Heart right ventricle (tissue), 16 donors: ENCODE measurements at regions not wholly inside any gene's neighbourhood (a gene's known extent, or its start where the extent isn't known, plus 50 kb on each side); places are given as distances from the start of the nearest gene placed in this dataset.
"Not testable (repeated sequence)": the region's sequence is repeated elsewhere in the genome, so short reads cannot be mapped to it uniquely, and the experiment has no call there.

Source experiments
- ATAC-seq, 8 donors: fragments of 200-7000 bp; cut with Tn5 transposase; one replicate each; pipeline ENCODE4 v1.9.1; 2020; ENCODE audit warnings: mild to moderate bottlenecking in 8 of 8, moderate library complexity in 8 of 8, moderate number of reproducible peaks in 1 of 8
- DNase-seq, 2 donors: peaks; one replicate each; pipeline ENCODE4 v3.0.0-alpha.2; 2020
- H3K27ac ChIP-seq, 10 donors: fragments of 200-600 bp; sonication (generic) in 2 of 10; one replicate each; pipeline versions ENCODE4 v1.5.0 to v1.8.0; 2020 to 2022; ENCODE audit warnings: mild to moderate bottlenecking in 3 of 10
- H3K27me3 ChIP-seq, 7 donors: fragments of 200-600 bp; one replicate each; pipeline ENCODE4 v1.8.0; 2021 to 2022; ENCODE audit warnings: mild to moderate bottlenecking in 2 of 7
- H3K36me3 ChIP-seq, 9 donors: fragments of 200-600 bp; sonication (generic) in 1 of 9; one replicate each; pipeline versions ENCODE4 v1.5.0 to v1.8.0; 2020 to 2022; ENCODE audit warnings: mild to moderate bottlenecking in 2 of 9
- H3K4me1 ChIP-seq, 9 donors: fragments of 200-600 bp; sonication (generic) in 1 of 9; one replicate each; pipeline versions ENCODE4 v1.5.0 to v1.8.0; 2020 to 2022; ENCODE audit warnings: mild to moderate bottlenecking in 4 of 9
- H3K4me3 ChIP-seq, 10 donors: fragments of 200-600 bp; sonication (generic) in 2 of 10; one replicate each; pipeline versions ENCODE4 v1.5.0 to v1.8.0; 2020 to 2022; ENCODE audit warnings: mild to moderate bottlenecking in 7 of 10, moderate library complexity in 2 of 10
- H3K9me3 ChIP-seq, 11 donors: fragments of 200-600 bp in 10 of 11; sonication (generic) in 2 of 11; one replicate each; pipeline versions ENCODE4 v1.5.0 to v1.8.0; 2013 to 2022; ENCODE audit warnings: mild to moderate bottlenecking in 2 of 11, control low read depth in 1 of 11, moderate library complexity in 1 of 11
- WGBS, 2 donors: extraction: QIAGEN DNeasy Blood & Tissue Kit; methylation state at CpG; one replicate each; pipeline ENCODE4 v1.1.7; 2013; ENCODE audit warnings: inconsistent platforms in 1 of 2; 5-methylcytosine and 5-hydroxymethylcytosine counted together
- intact Hi-C, 10 donors: fragments of 100-400 bp; cut with DNase I; formaldehyde crosslinking; loops; one replicate each; pipeline versions ENCODE4 v1.11.1 to v1.14.2; 2022
- TF ChIP-seq, protein P1 (sequence below), 9 donors: fragments of 200-600 bp; sonication (generic) in 2 of 9; IDR thresholded peaks; one replicate each; pipeline versions ENCODE4 v1.5.0 to v1.8.0; 2021 to 2022; ENCODE audit warnings: antibody characterized with exemption in 9 of 9, mild to moderate bottlenecking in 5 of 9, moderate library complexity in 1 of 9
- donor health status: Arrhythmogenic right ventricular cardiomyopathy.
- donor health status: ischemic (EF 13 %, LVEDD 7.1; RV severe dilation, severe dysfunction).
- donor health status: healthy with polysubstance abuse.
- donor health status: DM: no; HTN: yes; CAD: no.
- donor health status: DM: no; HTN: no; CAD: no.
- donor health status: ischemic (EF 25% LVEDD 6.9; RV normal size, moderate dysfunction).
- donor health status: ischemic (EF 25% LVEDD 5.7; RV mildly dilated, moderate dysfunction).
- donor health status: healthy.
- donor health status: DM: yes; HTN: yes; CAD: no.
- donor health status: Ischemic cardiomyopathy.
- donor health status: ischemic (EF 35%, LVEDD 5.7; RV mildly dilated, moderate dysfunction).
- donor health status: nonischemic (EF 11% LVEDD 7.7; RV severe dilation, severe dysfunction).
- donor health status: DM: yes; HTN: yes; CAD: no.
- donor health status: PGD.
- donor health status: ischemic (EF 29% LVEDD 5.4; RV normal size, mild dysfunction).
- donor health status: nonischemic (EF 23%, LVEDD 6.1; RV moderate dilation, normal function).

DNA sequence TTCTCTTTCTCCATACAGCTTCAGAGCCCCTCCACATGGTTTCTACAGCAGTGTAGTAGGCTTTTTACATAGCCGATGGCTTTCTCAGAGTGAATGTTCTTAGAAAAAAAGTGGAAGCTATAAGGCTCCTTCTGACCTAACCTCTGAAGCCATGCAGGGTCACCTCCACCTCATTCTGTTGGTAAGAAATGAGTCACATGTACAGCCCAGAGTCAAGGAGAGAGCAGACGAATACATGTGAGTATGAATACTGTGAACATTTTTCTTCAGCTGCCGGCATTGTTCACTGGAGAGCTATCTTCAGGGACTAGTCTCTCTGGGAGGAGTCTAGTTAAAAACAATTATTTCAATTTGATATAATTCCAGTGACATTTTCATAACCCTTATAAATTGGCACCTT lies 68.2 kb upstream of the THRB start:
- Histone ChIP-seq H3K36me3 (no peaks in the 10 kb centered on the region), H3K9me3 (peaks cover 0 to 8% (median 0%) of the 10 kb centered on the region in 11 donors), H3K27me3 (no peaks in the 10 kb centered on the region), H3K27ac (no peak overlapping the region), H3K4me1 (no peaks in the 10 kb centered on the region), H3K4me3 (no peak overlapping the region)
- ATAC-seq (no peak), DNase-seq (no peak)
- intact Hi-C loops = no loop called here
- TF ChIP-seq, protein P1, sequence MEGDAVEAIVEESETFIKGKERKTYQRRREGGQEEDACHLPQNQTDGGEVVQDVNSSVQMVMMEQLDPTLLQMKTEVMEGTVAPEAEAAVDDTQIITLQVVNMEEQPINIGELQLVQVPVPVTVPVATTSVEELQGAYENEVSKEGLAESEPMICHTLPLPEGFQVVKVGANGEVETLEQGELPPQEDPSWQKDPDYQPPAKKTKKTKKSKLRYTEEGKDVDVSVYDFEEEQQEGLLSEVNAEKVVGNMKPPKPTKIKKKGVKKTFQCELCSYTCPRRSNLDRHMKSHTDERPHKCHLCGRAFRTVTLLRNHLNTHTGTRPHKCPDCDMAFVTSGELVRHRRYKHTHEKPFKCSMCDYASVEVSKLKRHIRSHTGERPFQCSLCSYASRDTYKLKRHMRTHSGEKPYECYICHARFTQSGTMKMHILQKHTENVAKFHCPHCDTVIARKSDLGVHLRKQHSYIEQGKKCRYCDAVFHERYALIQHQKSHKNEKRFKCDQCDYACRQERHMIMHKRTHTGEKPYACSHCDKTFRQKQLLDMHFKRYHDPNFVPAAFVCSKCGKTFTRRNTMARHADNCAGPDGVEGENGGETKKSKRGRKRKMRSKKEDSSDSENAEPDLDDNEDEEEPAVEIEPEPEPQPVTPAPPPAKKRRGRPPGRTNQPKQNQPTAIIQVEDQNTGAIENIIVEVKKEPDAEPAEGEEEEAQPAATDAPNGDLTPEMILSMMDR (IDR thresholded peaks at IDR 0.05) = no peak
- 84 to 90% methylated on average over 3 of the region's 3 CpGs for WGBS, 2 donors

DNA sequence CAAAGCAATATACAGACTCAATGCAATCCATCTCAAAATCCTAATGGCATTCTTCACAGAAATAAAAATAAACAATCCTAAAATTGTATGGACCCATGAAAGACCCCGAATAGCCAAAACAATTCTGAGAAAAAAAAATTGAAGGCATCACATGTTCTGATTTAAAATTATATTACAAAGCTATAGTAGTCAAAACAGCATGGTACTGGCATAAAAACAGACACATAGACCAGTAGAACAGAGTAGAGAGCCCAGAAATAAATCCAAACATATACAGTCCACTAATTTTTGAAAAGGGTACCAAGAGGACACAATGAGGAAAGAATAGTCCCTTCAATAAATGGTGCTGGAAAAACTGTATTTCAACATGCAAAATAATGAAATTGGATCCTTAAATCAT lies 70.4 kb upstream of the THRB start:
- TF ChIP-seq, protein P1 (IDR thresholded peaks at IDR 0.05) = no peak
- no peak overlapping the region for H3K27ac ChIP-seq
- no peaks in the 10 kb centered on the region for H3K36me3 ChIP-seq
- WGBS, 2 donors = 56 to 68% methylated on average over 1 of the region's 1 CpG
- no peak for ATAC-seq
- no peaks in the 10 kb centered on the region for H3K27me3 ChIP-seq
- intact Hi-C loops = no loop called here
- no peak overlapping the region for H3K4me3 ChIP-seq
- no peak for DNase-seq
- H3K9me3 ChIP-seq = peaks cover 0 to 9% (median 0%) of the 10 kb centered on the region in 11 donors
- H3K4me1 ChIP-seq = no peaks in the 10 kb centered on the region

DNA sequence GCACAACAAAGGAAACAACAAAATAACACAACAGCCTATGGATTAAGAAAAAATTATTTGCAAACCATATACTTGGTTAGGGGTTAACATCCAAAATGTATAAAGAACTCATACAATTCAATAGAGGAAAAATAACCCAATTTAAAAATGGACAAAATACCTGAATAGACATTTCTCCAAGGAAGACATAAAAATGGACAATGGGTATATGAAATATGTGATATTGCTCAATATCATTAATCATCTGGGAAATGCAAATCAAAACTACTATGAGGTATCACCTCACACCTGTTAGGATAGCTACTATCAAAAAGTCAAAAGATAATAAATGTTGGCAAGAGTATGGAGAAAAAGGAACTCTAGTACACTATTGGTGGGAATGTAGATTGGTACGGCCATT lies 71.0 kb upstream of the THRB start:
- H3K36me3 ChIP-seq = no peaks in the 10 kb centered on the region
- H3K4me3 ChIP-seq = no peak overlapping the region
- intact Hi-C loops = no loop called here
- DNase-seq (no peak), ATAC-seq (no peak)
- TF ChIP-seq, protein P1 (IDR thresholded peaks at IDR 0.05) = no peak
- no peaks in the 10 kb centered on the region for H3K4me1 ChIP-seq
- H3K27ac ChIP-seq = no peak overlapping the region
- WGBS, 2 donors = 96 to 100% methylated on average over 1 of the region's 1 CpG
- peaks cover 0 to 14% (median 0%) of the 10 kb centered on the region in 11 donors for H3K9me3 ChIP-seq
- H3K27me3 ChIP-seq = no peaks in the 10 kb centered on the region

DNA sequence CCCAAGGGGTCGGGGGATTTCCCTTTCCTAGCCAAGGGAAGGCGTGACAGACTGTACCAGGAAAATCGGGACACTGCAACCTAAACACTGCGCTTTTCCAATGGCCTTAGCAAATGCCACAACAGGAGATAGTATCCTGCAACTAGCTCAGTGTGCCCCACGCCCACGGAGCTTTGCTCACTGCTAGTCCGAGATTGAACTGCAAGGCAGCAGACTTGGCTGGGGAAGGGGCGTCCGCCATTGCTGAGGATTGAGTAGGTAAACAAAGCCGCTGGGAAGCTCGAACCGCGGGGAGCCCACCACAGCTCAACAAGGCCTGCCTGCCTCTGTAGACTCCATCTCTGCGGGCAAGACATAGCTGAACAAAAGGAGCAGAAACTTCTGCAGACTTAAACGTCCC lies 72.3 kb upstream of the THRB start:
- no peak overlapping the region for H3K4me3 ChIP-seq
- ATAC-seq = no peak
- intact Hi-C loops = no loop called here
- H3K27me3 ChIP-seq = no peaks in the 10 kb centered on the region
- peaks cover 0 to 26% (median 4%) of the 10 kb centered on the region in 11 donors for H3K9me3 ChIP-seq
- TF ChIP-seq, protein P1 (IDR thresholded peaks at IDR 0.05) = no peak
- WGBS, 2 donors = 90% methylated on average over 15 of the region's 15 CpGs
- no peaks in the 10 kb centered on the region for H3K36me3 ChIP-seq
- DNase-seq = no peak
- no peaks in the 10 kb centered on the region for H3K4me1 ChIP-seq
- no peak overlapping the region for H3K27ac ChIP-seq

DNA sequence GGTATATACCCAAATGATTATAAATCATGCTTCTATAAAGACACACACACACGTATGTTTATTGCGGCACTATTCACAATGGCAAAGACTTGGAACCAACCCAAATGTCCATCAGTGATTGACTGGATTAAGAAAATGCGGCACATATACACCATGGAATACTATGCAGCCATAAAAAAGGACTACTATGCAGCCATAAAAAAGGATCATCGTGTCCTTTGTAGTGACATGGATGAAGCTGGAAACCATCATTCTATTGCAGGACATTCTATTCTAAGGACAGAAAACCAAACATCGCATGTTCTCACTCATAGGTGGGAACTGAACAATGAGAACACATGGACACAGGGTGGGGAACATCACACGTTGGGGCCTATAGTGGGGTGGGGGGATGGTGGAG lies 77.8 kb upstream of the THRB start:
- intact Hi-C loops = not testable (repeated sequence)

More for the DNA sequence above, 77.8 kb upstream of the THRB start:
- not testable (repeated sequence) for H3K27ac ChIP-seq, DNase-seq, H3K27me3 ChIP-seq, H3K36me3 ChIP-seq, ATAC-seq, H3K4me3 ChIP-seq, H3K4me1 ChIP-seq
- 93 to 96% methylated on average over 6 of the region's 6 CpGs for WGBS, 2 donors
- H3K9me3 ChIP-seq = peaks cover 0 to 24% (median 3%) of the 10 kb centered on the region in 11 donors
